ENCODE measurements at regions not wholly inside any gene's neighbourhood (a gene's known extent, or its start where the extent isn't known, plus 50 kb on each side); places are given as distances from the start of the nearest gene placed in this dataset.

GRCh38 chr2:173854840-173855239 is 110.3 kb downstream of the SP3 start:
- no peak for TF ChIP-seq CTCF (IDR thresholded peaks at IDR 0.05; ENCODE audit: borderline replicate concordance, control extremely low read depth, extremely low read depth, insufficient read depth, missing control alignments)
- DNase-seq (ENCODE audit: low spot score): no peak
- in situ Hi-C loops (cut with MboI; ENCODE audit: low sequenced_read_pairs, unreplicated experiment): no loop called here

GRCh38 chr2:173855661-173856060 is 109.5 kb downstream of the SP3 start:
- no peak for TF ChIP-seq CTCF (IDR thresholded peaks at IDR 0.05; ENCODE audit: borderline replicate concordance, control extremely low read depth, extremely low read depth, insufficient read depth, missing control alignments)
- in situ Hi-C loops (cut with MboI; ENCODE audit: low sequenced_read_pairs, unreplicated experiment): no loop called here
- no peak for DNase-seq (ENCODE audit: low spot score)

All from GM13976 (cell line).